ENCODE measurements at regions not wholly inside any gene's neighbourhood (a gene's known extent, or its start where the extent isn't known, plus 50 kb on each side); places are given as distances from the start of the nearest gene placed in this dataset.
"Not testable (repeated sequence)": the region's sequence is repeated elsewhere in the genome, so short reads cannot be mapped to it uniquely, and the experiment has no call there.

DNA sequence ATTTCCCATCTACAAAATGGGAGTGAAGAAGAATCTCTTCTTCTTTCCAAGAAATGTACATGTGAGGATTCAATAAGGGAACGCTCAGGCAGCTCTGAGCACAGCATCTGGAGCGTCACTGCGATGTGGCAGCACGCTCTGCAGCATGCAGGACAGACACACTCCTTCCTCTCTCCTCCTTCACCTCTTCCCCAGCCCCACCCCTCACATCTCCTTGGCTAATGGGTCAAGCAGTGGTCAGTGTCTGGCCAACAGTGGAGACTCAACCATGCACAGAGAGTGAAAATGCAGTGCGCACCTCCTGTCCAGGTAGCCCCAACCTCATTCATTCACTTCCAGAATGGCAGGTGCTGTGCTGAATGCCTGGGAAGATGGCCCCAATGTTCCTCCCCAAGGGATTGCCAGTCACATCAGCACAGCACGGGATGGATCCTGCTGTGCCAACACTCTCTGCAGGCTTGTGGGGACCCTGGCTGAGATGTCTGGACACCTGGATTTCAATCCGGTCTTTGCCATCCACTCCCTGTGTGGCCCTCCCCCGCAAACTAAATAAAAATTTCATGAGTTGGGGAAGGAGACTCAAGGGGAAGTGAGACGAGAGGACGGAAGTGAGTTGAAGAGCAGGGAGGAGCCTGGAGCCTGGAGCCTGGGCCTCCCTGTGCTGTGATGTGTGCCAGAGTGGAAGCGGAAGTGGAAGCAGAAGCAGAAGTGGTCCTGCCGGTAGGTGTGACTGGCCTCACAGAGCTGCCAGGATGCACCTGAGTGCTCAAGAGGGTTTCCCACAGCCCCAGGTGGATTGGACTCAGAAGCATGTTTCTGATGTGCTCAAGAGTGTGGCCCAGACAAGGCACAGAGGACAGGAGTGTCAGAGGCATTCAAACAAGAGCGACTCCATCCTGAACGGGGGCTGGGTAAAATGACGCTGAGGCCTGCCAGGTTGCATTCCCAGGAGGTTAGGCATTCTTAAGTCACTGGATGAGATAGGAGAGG lies 163.9 kb downstream of the SMAD6 start:
- DNase-seq: peak; percentile 15

DNA sequence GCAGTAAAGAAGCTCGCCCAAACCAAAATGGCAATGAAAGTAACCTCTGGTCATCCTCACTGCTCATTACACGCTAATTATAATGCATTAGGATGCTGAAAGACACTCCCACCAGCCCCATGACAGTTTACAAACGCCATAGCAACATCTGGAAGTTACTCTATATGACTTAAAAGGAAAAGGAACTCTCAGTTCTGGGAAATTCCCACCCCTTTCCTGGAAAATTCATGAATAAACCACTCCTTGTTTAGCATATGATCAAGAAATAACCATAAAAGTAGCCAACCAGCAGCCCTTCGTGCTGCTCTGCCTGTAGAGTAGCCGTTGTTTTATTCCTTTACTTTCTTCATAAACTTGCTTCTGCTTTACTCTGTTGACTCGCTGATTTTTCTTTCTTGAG lies 164.6 kb downstream of the SMAD6 start:
- no peak for DNase-seq

DNA sequence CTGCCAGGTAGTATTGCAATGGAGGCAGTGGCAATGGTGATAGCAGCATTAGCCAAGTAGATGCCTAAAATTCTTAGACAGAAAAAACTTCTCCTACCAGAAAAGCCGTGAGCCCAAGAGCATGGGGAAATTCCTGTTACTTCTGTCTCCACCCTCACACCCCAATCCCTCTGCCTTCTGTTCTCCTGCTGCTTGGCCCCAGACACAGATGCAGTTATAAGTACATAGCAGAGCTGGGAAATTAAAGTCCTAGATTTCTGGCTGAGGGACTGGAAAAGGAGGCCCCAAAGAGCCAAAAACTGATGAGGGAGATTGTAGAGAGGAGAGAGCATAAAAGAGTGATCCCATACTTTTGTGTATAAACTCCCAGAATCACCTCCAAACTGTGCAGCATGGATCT lies 166.9 kb downstream of the SMAD6 start:
- no peak for DNase-seq

DNA sequence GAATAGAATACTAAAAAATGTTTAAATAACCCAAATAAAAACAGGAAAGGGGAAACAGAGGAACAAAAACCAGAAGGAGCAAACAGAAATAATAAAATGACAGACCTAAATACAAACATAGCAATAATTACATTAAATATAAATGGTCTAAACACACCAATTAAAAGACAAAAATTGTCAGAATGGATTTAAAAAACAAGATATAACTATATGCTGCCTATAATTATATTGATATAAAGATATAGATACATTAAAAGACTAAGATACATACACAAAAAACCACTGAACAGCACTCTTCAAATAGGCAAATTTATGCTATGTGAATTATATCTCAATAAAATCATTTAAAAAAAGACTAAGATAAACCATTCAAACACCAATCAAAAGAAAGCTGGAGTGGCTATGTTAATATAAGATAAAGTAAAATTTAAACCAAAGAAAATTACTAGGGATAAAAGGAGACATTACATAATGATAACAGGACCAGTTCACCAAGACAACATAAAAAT lies 168.9 kb downstream of the SMAD6 start:
- DNase-seq: no peak

DNA sequence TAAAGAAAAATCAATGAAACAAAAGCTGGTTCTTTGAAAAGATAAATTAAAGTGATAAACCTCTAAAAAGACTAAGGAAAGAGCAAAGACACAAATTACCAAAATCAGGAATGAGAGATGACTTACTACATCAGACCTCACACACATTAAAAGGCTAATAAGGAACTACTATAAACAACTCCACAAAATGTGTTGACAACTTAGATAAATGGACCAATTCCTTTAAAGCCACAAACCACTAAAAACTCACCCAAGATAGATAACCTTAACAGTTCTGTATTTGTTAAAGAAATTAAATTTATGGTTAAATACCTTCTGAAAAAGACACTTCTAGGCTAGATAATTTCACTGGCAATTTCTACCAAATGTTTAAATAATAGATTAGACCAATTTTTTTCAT lies 170.4 kb downstream of the SMAD6 start:
- no peak for DNase-seq

DNA sequence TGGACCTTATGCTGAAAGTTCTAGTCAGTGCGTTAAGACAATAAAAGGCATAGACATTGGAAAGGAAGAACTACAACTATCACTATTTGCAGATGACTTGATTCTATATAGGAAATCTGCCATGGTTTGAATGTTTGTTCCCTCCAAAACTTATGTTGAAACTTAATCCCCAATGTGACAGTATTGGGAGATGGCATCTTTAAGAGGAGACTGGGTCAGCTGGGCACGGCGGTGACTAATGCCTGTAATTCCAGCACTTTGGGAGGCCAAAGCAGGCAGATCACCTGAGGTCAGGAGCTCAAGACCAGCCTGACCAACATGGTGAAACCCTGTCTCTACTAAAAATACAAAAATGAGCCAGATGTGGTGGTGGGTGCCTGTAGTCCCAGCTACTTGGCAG lies 171.3 kb downstream of the SMAD6 start:
- DNase-seq: not testable (repeated sequence)

DNA sequence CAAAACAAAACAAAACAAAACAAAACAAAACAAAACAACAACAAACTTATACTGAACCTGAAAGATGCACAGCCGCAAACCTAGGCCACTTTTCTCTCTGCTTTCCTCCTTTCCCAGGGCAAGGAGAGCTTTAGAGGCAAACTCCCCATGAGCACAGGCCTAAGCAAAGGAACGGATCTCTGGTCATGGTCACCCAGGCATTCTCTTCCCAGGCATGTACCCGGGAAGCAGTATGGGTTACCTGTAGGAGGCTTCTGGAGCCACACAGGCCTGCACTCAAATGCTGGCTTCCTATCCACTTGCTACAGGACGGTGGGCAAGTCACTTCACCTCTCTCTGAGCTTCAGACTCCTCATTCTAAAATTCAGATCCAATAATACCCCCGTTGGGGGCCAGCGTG lies 171.8 kb downstream of the SMAD6 start:
- DNase-seq: no peak

DNA sequence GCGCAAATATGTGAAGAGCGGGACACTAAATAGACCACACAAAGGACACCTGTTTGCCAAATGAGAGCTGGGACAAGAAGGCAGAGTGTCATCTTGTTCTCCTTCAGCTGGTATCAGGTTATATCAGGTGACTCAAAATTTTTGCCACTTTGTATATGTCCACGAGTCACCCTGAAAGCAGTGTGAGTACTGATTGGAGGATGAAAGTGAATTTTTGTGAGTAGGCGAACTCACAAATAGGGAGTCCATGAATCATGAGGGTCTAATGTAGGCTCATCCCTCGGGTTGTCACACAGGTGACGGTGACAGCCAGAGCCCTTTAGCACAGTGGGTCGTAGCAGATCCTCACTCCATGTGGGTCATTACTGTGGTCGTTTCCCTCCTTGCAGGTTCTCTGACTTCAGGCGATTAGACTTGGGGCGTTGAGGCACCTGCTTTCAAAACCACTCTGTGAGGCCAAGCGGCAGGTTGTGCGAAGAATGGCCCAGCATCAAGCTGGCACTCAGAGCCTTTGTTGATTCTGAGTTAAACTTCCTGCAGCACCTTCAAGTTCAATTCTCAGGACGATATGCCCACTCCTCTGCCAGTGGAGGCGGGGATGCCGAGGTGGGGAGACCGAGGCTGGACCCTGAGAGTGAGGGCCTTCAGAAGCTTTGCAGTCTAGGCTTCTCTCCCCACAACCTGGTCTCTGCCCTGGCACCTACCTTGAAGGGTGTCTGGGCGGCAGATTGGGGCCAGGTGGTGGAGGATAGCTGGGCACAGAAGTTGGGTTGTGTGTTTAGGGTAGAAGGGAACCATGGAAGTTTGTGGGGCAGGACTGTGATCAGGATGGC lies 173.8 kb downstream of the SMAD6 start:
- DNase-seq: no peak

DNA sequence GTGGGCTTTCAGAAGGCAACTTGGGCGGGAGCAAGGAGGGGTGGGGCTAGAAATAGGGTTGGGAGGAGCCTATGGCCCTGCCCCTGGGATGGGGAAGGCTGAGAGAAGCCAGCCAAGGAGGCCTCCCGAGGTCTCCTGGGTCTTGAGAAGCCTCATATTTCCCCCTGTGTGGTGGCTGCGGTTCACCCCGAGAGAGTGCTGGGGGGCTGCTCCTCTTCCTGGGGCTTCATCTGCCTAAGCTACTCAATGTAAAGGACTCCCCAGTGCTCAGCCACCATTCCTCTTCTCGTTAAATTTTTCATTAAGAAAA lies 174.3 kb downstream of the SMAD6 start:
- no peak for DNase-seq

DNA sequence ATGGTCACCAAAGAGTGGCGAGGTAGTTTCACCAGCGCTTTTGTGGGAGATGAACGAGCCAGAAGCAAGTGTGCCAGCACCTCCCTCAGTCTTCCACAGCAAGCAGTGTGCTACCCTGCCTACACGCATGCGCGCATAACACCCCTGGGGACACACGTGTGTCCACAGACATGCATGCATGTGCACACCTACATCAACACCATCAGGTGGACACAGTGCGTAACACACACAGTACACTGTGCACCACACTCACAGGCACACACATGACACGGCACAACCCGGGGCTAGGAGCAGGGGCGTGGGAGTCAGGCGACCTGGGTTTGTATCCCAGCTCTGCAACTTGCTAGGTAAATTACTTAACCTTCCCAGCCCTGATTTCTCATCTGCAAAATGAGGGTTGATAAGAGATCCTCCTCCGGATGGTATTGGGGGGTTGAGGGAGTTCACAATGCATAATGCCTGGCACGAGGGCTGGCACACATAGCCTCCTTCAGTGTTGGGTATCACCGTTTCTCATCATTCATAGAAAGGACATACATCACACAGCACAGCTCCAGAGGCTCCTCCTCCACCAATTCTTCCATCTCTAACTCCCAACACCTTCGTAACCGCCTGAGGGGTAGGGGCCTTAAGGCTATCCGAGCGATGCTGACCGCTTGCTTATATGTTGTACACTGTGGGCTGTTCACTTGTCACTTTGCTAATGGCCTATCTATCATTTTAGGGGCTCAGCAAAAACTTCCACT lies 174.9 kb downstream of the SMAD6 start:
- no peak for DNase-seq

DNA sequence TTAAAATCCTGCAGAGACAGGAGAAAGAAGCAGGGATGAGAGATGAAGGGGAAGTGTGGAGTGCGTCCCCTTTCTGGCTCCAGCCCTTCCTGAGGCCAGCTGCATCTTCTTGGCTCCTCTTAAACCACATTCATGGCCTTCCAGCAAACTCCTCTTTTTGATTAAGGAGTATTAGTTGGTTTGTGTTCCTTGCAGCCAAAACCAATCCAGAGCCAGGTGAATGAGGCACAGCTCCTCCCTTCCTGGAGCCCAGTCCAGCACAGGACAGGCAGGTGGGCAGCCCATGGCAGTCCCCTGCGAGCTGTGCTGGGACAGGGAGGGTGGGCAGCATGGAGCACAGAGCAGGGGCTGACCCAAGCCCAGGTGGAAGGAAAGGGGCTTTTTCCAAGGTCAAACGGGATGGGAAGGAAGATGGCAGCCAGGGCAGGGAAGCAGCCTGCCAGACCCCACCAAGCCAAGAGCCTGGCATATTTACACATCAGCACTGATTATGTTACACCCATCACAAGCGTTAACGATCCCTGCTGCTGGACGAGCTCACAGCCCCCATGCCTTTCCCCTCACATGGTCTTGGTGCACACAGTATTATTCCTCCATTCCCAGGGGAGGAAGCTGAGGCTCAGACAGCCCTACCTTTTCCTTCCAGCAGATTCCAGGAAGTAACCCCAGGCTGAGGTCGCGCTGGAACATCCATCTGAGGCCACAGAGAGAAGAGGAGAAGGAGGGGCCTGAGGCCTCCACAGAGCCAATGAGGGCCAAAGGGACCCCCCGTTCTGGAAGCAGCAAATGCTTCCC lies 175.6 kb downstream of the SMAD6 start:
- no peak for DNase-seq

DNA sequence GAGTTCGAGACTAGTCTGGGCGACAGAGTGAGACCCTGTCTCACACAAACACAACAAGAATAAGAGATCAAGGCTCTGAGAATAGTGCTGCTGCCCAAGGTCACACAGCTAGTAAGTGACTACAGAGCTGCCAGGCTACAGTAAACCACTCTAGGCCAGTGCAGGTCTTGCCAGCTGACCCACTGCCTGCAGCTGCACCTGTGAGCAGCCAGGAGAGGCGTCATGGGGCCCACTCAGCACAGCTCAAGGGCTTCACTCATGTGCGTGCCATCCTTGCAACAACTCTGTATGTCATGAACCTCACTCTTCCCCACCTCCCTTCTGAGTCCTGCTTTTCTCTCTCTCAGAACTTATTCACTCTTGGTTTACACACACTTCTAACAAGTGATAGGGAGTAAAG lies 176.7 kb downstream of the SMAD6 start:
- DNase-seq: no peak

DNA sequence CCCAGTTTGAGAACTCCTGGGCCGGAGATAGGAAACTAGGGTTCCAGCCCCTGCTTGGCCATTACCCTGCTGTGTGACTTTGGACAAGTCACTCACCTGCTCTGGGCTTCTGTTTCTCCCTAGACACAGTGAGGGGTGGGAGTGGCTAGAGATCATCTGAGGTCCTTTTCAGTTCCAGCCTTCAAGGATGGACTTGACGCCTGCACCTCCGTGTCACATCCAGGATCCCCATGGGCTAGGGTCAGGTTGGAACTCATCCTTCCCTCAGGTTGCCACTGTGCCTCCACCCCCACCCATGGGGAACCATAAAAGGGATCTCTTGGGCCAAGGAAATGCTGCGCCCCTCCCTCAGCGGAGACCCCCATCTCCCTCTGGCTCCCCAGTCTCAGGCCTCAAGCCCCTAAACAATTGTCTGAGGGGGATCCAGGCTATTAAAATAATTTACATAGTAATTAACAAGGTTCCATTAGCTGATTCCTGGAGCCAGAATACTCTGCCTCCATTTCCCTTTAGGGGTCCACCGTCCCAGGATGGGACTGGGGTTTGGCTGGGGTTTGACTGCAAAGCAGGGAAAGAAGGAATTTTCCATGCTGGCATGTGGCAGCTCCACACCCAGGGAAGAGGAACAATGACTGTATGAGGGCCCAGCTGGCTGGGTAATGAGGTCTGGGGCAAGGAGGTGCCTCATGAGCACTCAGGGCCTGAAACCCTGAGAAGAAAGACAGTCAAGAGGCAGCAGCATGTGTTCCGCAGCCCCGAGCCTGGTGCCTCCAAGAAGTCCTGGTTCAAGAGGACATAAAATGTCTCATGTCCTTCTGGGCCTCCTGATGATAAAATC lies 177.7 kb downstream of the SMAD6 start:
- no peak for DNase-seq

DNA sequence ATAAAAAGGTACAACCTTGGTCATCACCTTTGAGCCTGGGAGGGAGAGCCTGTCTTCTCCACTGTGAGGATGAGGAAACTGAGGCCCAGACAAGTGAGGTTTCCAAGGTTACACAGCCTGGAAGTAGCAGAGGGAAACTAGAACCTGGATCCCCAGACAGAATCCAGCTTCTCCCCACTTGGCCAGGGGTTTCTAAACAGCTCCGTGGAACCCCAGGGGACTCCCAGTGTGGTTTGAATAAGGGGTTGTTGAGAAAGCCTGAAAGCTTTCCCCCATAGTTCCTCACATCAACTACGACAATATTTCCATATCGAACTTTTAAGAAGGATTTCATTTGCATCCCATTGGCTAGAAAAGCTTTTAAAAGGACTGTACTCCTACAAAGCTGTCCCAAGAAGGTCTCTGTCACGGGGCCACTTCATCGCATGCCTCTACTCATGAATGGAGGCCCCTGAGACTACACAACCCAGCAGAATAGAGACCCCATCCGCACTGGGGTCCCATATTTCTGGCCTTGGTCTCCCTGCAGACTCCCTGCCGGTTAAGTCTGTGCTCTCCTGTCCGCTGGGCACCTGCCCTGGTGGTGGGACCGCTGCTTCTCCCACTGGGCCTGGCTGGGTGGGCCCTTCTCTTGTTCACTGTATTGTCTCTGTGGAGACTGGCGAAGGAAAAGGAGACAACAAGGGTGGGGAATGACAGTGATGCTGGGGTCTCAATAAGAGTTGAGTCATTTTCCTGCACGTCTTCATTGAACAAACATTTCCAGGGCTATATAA lies 178.5 kb downstream of the SMAD6 start:
- no peak for DNase-seq

DNA sequence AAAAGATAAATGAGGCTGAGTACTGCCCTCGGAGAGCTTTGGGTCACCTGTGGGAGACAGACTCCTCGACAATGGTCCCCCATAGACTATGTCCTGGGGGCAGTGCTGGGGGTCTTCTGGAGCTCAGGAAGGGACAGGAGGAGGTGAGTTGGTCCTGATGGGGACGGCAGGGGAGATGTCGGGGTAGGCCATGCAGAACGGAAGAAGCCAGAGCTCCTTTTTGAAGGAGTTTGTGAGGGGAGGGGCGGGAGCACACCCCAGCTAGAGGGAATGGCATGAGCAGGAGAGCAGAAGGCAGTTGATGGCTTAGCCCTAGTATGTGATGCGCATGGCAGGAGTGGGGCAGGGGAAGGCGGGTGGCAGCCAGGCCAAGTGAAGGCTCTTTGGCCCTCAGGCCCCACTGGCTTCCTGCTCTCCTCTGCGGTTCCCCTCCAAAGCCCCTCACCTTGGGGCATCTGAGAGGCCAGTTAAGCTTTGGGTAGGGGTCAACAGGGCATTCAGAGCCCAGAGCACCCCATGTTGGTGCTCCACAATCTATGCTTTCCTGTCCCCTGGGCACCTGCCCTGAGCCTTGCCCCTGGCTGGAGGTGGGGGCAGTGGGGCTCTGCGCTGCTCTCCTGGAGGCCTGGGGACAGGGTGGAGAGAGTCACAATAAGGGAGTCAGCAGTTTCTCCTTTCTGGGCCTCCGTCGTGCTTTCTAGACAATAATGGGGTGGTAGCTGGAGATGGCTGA lies 179.3 kb downstream of the SMAD6 start:
- no peak for DNase-seq

DNA sequence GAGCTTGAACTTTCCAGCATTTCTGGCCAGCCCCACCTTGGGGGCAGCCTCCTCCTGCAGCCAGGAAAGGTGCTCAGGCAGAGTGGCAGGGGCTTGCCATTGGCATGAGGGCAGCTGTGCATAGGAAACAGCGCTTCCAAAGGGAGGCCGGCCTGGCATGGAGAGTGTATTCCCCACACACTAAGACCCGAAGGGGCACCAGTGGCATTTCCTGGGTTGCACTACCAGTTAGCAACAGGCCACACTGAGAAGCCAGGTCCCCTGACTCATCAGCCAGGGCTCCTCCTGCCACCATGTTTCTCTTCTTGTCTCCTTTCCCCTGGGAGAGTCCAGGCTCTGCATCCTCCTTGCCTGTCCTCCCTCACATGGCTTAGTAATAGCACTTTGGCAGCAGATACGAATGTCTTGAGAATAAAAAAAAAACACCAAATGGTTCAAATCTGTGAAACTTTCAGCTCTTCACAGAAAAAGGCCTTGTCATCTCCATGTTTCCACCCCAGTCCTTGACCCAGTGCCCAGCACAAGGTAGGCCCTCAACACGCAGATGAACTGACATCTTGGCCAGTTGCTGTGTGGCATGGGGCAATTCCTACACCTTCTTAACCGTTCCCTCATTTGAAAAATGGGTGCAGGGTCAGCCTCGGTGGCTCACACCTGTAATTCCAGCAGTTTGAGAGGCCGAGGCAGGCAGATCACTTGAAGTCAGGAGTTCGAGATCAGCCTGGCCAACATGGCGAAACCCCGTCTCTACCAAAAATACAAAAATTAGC lies 180.4 kb downstream of the SMAD6 start:
- DNase-seq: no peak

DNA sequence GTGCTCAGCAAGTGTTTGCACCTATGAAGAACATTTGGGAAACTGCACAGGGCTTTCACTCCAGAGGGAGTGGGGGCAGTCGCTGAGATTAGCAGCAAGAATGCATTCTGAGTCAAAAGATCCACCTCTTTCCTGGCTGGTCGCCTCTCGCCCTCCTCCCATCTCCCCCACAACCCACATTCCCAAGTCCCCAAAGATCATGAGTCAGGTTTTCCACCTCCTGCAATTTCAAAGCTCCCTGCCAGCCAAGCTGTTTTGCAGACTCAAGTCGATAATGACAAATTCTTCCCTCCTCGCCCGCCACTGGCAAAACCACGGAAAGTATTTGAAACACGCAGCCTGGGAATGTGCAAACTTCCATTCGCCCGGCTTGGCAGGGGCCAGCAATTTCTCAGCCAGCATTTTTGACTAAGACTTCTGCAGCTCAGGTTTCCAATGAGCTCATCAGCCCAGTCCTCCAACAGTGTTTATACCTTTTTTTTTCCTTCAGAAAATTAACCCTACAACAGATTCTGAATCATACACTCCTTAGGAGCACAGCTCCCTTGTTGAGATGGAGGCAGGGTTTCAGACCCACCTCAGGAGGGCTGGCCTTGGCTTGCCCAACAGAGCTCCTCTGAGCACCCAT lies 181.4 kb downstream of the SMAD6 start:
- no peak for DNase-seq

DNA sequence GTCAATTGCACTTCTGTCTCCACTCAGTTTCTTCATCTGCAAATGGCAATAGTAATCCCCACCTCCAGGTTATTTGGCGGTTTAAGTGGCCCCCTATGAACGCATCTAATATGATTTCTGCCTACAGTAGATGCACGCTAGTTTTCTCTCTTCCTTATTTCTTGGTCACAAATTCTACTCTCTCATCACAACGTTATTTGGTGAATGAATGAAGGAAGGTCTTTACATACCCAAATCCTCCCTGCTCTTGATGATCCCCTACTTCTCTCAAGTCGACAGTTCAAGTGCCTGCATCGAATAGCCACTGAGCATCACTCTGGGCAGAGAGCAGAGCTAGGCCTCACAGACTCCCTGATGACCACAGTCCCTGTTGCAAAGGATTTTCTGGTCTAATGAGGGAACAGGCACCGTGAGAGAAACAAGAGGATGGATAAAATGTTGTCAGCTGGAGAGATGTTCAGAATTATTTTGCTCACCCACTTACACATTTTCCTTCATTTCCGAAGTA lies 181.2 kb upstream of the SMAD3 start:
- DNase-seq: no peak

All from CD4-positive, alpha-beta T cell treated with Interleukin-4 for 4 hours (primary cell).